ENCODE measurements at regions not wholly inside any gene's neighbourhood (a gene's known extent, or its start where the extent isn't known, plus 50 kb on each side); places are given as distances from the start of the nearest gene placed in this dataset.
"Not testable (repeated sequence)": the region's sequence is repeated elsewhere in the genome, so short reads cannot be mapped to it uniquely, and the experiment has no call there.

GRCh38 chr21:10363321-10363720 lies 158.1 kb upstream of the TPTE start:
- H3K4me1 ChIP-seq; ATAC-seq; H3K27ac ChIP-seq; intact Hi-C loops (cut with DNase I); H3K4me3 ChIP-seq; H3K36me3 ChIP-seq; DNase-seq: not testable (repeated sequence)
- Histone ChIP-seq H3K9me3 (peaks cover 0 to 50% (median 4%) of the 10 kb centered on the region in 12 donors), H3K27me3 (peaks cover 0 to 10% (median 0%) of the 10 kb centered on the region in 9 donors)

DNA sequence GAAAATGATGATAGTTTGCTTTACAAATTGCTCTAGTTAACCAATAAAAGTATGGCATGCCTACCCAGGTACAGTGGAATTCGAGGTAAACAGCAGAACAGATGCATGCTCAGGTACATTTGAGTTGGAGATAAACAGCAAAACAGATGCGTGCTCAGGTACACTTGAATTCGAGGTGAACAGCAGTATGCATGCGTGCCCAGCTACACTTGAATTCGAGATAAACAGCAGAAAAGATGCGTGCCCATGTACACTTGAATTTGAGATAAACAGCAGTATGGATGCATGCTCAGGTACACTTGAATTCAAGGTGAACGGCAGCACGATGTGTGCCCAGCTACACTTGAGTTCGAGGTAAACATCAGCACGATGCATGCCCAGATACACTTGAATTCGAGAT lies 155.2 kb upstream of the TPTE start:
- H3K36me3 ChIP-seq: not testable (repeated sequence)

GRCh38 chr21:10367586-10367985 lies 153.8 kb upstream of the TPTE start:
- H3K4me1 ChIP-seq; H3K4me3 ChIP-seq; H3K27me3 ChIP-seq; H3K36me3 ChIP-seq; intact Hi-C loops (cut with DNase I); DNase-seq; H3K27ac ChIP-seq: not testable (repeated sequence)
- 53 to 65% (median 60%) methylated on average over 7 of the region's 8 CpGs for WGBS, 4 donors
- peak in 3 of 4 donors; percentile 6 to 29 (median 16) for ATAC-seq
- H3K9me3 ChIP-seq: peaks cover 0 to 25% (median 1%) of the 10 kb centered on the region in 12 donors

More for the DNA sequence above, 155.2 kb upstream of the TPTE start:
- H3K27me3 ChIP-seq; ATAC-seq; DNase-seq; H3K4me1 ChIP-seq; intact Hi-C loops (cut with DNase I); H3K4me3 ChIP-seq; H3K27ac ChIP-seq: not testable (repeated sequence)
- peaks cover 0 to 25% (median 4%) of the 10 kb centered on the region in 12 donors for H3K9me3 ChIP-seq
- WGBS, 4 donors: 41 to 56% (median 46%) methylated on average over 5 to 8 of the region's 11 CpGs

- ATAC-seq (peak; percentile 16 to 53 (median 30)), DNase-seq (peak in 3 of 5 donors; percentile 34 to 77 (median 35))
- WGBS, 4 donors: 66 to 70% (median 68%) methylated on average over 15 to 16 of the region's 16 CpGs
- H3K4me3 ChIP-seq; H3K27ac ChIP-seq; intact Hi-C loops (cut with DNase I); H3K36me3 ChIP-seq; H3K27me3 ChIP-seq; H3K4me1 ChIP-seq: not testable (repeated sequence)
- H3K9me3 ChIP-seq: peaks cover 0 to 25% (median 0%) of the 10 kb centered on the region in 12 donors
These were observed 153.0 kb upstream of the TPTE start for GRCh38 chr21:10368323-10368798.

DNA sequence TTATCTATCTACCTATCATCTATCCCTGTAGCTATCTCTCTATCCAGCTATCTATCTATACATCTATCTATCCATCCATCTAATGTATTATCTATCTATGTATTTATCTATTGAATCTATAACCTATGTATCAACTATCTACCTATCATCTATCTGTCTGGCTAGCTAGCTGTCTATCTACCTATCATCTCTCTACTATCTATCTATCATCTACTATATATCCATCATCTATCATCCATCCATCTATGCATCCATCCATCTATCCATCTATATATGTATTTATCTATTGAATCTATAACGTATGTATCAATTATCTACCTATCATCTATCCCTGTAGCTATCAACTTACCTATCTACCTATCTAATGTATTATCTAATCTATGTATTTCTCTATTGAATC lies 152.1 kb upstream of the TPTE start:
- H3K4me3 ChIP-seq; H3K27ac ChIP-seq; H3K4me1 ChIP-seq; H3K36me3 ChIP-seq; DNase-seq; intact Hi-C loops (cut with DNase I); ATAC-seq; H3K27me3 ChIP-seq: not testable (repeated sequence)
- H3K9me3 ChIP-seq: peaks cover 0 to 22% (median 0%) of the 10 kb centered on the region in 12 donors
- WGBS, 4 donors: 60 to 62% methylated on average over 1 of the region's 1 CpG; no CpG with 5 or more reads in 2 of the 4 donors

DNA sequence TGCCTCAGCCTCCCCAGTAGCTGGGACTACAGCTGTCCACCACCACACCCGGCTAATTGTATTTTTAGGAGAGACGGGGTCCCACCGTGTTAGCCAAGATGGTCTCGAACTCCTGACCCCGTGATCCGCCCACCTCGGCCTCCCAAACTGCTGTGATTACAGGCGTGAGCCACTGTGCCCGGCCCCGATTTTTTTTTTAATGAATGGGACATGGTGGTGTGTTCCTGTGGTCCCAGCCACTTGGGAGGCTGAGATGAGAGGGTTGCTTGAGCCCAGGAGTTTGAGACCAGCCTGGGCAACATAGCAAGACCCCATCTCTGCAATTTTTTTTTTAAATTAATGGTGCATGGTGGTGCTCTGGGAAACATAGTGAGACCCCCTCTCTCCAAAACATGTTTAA lies 143.6 kb upstream of the TPTE start:
- H3K27me3 ChIP-seq; intact Hi-C loops (cut with DNase I); H3K36me3 ChIP-seq; H3K4me3 ChIP-seq; H3K27ac ChIP-seq; ATAC-seq; H3K4me1 ChIP-seq: not testable (repeated sequence)
- WGBS, 4 donors: 65 to 77% (median 74%) methylated on average over 10 of the region's 10 CpGs
- H3K9me3 ChIP-seq: peaks cover 0 to 57% (median 4%) of the 10 kb centered on the region in 12 donors
- DNase-seq: peak in 1 of 5 donors; percentile 20

GRCh38 chr21:10379816-10380215 lies 141.6 kb upstream of the TPTE start:
- H3K27ac ChIP-seq; H3K27me3 ChIP-seq; intact Hi-C loops (cut with DNase I); H3K4me1 ChIP-seq; H3K36me3 ChIP-seq; ATAC-seq; H3K4me3 ChIP-seq: not testable (repeated sequence)
- 79 to 84% (median 82%) methylated on average over 9 of the region's 9 CpGs for WGBS, 4 donors
- H3K9me3 ChIP-seq: peaks cover 0 to 62% (median 4%) of the 10 kb centered on the region in 12 donors
- peak in 1 of 5 donors; percentile 23 for DNase-seq

DNA sequence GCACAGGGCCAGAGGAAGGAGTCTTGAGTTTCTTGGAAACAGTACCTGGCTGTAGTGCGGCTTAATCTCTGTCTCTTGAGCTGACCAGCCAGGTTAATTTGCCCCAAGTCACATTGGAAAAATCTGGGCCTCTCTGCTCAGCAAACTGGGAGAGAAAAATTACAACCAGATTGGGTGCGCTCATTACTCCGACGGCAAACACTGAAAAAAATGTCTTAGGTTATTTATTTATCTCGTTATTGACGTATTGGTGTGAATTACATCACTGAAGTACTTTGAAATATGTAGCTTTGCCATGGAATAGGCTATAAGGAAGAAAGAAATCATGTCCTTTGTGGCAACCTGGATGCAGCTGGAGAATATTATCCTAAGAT lies 139.7 kb upstream of the TPTE start:
- 76 to 80% (median 79%) methylated on average over 6 of the region's 6 CpGs for WGBS, 4 donors
- H3K9me3 ChIP-seq: peaks cover 0 to 73% (median 12%) of the 10 kb centered on the region in 12 donors
- intact Hi-C loops (cut with DNase I): not testable (repeated sequence)

GRCh38 chr21:10382135-10382534 lies 139.2 kb upstream of the TPTE start:
- intact Hi-C loops (cut with DNase I): not testable (repeated sequence)

More for the DNA sequence above, 139.7 kb upstream of the TPTE start:
- H3K4me1 ChIP-seq, H3K27me3 ChIP-seq, H3K4me3 ChIP-seq, H3K36me3 ChIP-seq, H3K27ac ChIP-seq, DNase-seq, ATAC-seq: not testable (repeated sequence)

GRCh38 chr21:10382580-10382979 lies 138.8 kb upstream of the TPTE start:
- H3K36me3 ChIP-seq; H3K27ac ChIP-seq; intact Hi-C loops (cut with DNase I); H3K27me3 ChIP-seq; ATAC-seq; DNase-seq; H3K4me1 ChIP-seq; H3K4me3 ChIP-seq: not testable (repeated sequence)
- H3K9me3 ChIP-seq: peaks cover 0 to 77% (median 15%) of the 10 kb centered on the region in 12 donors
- WGBS, 4 donors: 47 to 66% (median 58%) methylated on average over 5 of the region's 5 CpGs

More at GRCh38 chr21:10382135-10382534, 139.2 kb upstream of the TPTE start:
- H3K9me3 ChIP-seq: peaks cover 0 to 74% (median 14%) of the 10 kb centered on the region in 12 donors
- H3K36me3 ChIP-seq, H3K27me3 ChIP-seq, ATAC-seq, H3K4me1 ChIP-seq, DNase-seq, H3K27ac ChIP-seq, H3K4me3 ChIP-seq: not testable (repeated sequence)
- 62 to 67% (median 64%) methylated on average over 8 of the region's 8 CpGs for WGBS, 4 donors

- H3K9me3 ChIP-seq: peaks cover 0 to 76% (median 18%) of the 10 kb centered on the region in 12 donors
- WGBS, 4 donors: 76 to 82% (median 79%) methylated on average over 10 of the region's 10 CpGs
- H3K36me3 ChIP-seq; H3K27me3 ChIP-seq; H3K4me1 ChIP-seq; DNase-seq; H3K27ac ChIP-seq; H3K4me3 ChIP-seq; intact Hi-C loops (cut with DNase I); ATAC-seq: not testable (repeated sequence)
These were observed 137.8 kb upstream of the TPTE start for GRCh38 chr21:10383571-10383970.

All from heart left ventricle (tissue), 16 donors.